ENCODE measurements at regions not wholly inside any gene's neighbourhood (a gene's known extent, or its start where the extent isn't known, plus 50 kb on each side); places are given as distances from the start of the nearest gene placed in this dataset.

GRCh38 chr17:73724990-73725389, 80.7 kb upstream of the SDK2 start:
- TF ChIP-seq CTCF (IDR thresholded peaks at IDR 0.05; ENCODE audit: extremely low read depth, insufficient read depth, missing control alignments): no peak
- DNase-seq (ENCODE audit: low spot score): no peak
- in situ Hi-C loops (cut with MboI; ENCODE audit: low pct_unique_long_range_greater_than_20kb, low sequenced_read_pairs, unreplicated experiment): no loop called here

DNA sequence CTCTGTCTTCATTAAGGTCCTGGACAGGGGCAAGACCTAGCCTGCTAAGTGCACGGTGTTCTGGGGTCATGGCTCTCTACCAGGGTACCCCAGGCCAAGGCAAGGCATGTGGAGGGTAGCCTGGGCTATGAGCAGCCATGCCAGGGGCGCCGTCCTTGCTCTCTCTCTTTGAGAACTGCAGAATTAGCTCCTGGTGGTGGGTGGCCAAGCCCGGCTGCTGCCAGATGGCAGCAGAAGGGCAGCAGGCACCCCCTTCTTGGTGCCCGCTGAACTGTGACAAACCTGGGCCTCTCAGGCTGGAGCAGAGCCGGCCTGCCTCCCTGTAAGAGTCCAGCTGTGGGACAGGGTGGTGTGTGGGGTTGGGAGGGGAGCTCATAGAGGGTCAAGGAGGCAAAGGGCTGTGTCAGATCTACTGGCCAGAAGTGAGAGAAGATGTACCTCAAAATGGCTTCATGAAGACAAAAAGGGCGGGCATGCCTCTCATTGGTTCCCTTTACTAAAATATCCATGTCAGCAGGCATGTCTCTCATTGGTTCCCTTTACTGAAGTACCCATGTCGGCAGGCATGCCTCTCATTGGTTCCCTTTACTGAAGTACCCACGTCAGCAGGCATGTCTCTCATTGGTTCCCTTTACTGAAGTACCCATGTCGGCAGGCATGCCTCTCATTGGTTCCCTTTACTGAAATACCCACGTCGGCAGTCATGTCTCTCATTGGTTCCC, 81.7 kb upstream of the SDK2 start:
- no peak for DNase-seq (ENCODE audit: low spot score)
- in situ Hi-C loops (cut with MboI; ENCODE audit: low pct_unique_long_range_greater_than_20kb, low sequenced_read_pairs, unreplicated experiment): no loop called here
- no peak for TF ChIP-seq CTCF (IDR thresholded peaks at IDR 0.05; ENCODE audit: extremely low read depth, insufficient read depth, missing control alignments)

DNA sequence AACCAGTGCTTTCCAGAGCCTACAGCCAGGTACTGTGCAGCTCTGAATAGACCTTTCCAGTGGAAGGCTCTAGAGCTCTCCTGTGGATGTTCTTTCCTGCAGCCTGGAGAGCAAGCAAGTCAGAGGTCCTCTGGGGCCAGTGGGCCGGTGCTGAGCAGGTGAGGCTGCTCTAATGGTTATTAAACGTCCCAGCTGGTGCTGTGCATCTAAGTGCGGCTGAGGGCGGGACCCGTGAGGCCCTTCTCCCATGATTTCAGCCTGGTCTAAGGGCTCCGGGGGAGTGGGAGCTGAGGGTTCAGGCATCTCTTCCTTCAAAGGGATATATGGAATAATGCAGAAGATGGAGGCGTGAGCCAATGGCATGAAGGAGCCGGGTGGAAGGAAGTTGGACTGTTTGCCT, 83.7 kb upstream of the SDK2 start:
- DNase-seq (ENCODE audit: low spot score): no peak
- in situ Hi-C loops (cut with MboI; ENCODE audit: low pct_unique_long_range_greater_than_20kb, low sequenced_read_pairs, unreplicated experiment): no loop called here
- TF ChIP-seq CTCF (IDR thresholded peaks at IDR 0.05; ENCODE audit: extremely low read depth, insufficient read depth, missing control alignments): no peak

- in situ Hi-C loops (cut with MboI; ENCODE audit: low pct_unique_long_range_greater_than_20kb, low sequenced_read_pairs, unreplicated experiment): no loop called here
- no peak for DNase-seq (ENCODE audit: low spot score)
- TF ChIP-seq CTCF (IDR thresholded peaks at IDR 0.05; ENCODE audit: extremely low read depth, insufficient read depth, missing control alignments): no peak
Observed at GRCh38 chr17:73729101-73729500, 84.9 kb upstream of the SDK2 start.

GRCh38 chr17:73731733-73732132, 87.5 kb upstream of the SDK2 start:
- TF ChIP-seq CTCF (IDR thresholded peaks at IDR 0.05; ENCODE audit: extremely low read depth, insufficient read depth, missing control alignments): no peak
- in situ Hi-C loops (cut with MboI; ENCODE audit: low pct_unique_long_range_greater_than_20kb, low sequenced_read_pairs, unreplicated experiment): no loop called here
- DNase-seq (ENCODE audit: low spot score): no peak

GRCh38 chr17:73733517-73733916, 89.3 kb upstream of the SDK2 start:
- DNase-seq (ENCODE audit: low spot score): no peak
- TF ChIP-seq CTCF (IDR thresholded peaks at IDR 0.05; ENCODE audit: extremely low read depth, insufficient read depth, missing control alignments): no peak
- in situ Hi-C loops (cut with MboI; ENCODE audit: low pct_unique_long_range_greater_than_20kb, low sequenced_read_pairs, unreplicated experiment): no loop called here

Data from GM13977 (cell line).